ENCODE measurements at regions not wholly inside any gene's neighbourhood (a gene's known extent, or its start where the extent isn't known, plus 50 kb on each side); places are given as distances from the start of the nearest gene placed in this dataset.

DNA sequence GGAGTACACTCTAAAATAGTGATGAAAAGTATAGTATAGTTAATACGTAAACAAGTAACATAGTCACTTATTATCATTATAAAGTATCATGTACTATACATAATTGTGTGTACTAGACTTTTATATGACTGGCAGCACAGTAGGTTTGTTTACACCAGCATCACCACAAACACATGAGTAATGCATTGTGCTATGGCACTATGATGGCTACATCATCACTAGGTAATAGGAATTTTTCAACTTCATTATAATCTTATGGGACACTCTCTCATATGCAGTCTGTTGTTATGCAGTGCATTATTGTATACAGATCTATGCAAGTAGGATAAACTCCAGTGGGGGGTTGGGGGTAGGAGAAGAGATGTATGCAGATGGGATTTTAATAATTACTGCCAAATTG, 52.7 kb upstream of the ELL2 start:
- Mint-ChIP-seq H3K27ac (no peak overlapping the region), H3K9me3 (no peaks in the 10 kb centered on the region), H3K27me3 (ENCODE audit: low read depth in 2 of 2) (peaks cover 0 to 14% of the 10 kb centered on the region in 2 donors), H3K4me1 (peaks cover 6% of the 10 kb centered on the region in 2 donors), H3K36me3 (no peaks in the 10 kb centered on the region), H3K4me3 (no peak overlapping the region)
- no CpG with 5 or more reads among the region's 1 CpG for WGBS (ENCODE audit: insufficient coverage)
- Histone ChIP-seq H3K9me3 (ENCODE audit: control insufficient read depth, insufficient read depth, low read length) (no peaks in the 10 kb centered on the region), H3K27me3 (ENCODE audit: control insufficient read depth, insufficient read depth, low read length) (no peaks in the 10 kb centered on the region), H3K27ac (ENCODE audit: low read length) (no peak overlapping the region), H3K4me3 (ENCODE audit: low read length) (no peak overlapping the region), H3K4me1 (ENCODE audit: control insufficient read depth, insufficient read depth, low read length) (no peaks in the 10 kb centered on the region), H3K36me3 (ENCODE audit: control insufficient read depth, insufficient read depth, low read length) (no peaks in the 10 kb centered on the region)
- ATAC-seq = no peak
- intact Hi-C loops (cut with micrococcal nuclease) = no loop called here
- TF ChIP-seq, protein P1, sequence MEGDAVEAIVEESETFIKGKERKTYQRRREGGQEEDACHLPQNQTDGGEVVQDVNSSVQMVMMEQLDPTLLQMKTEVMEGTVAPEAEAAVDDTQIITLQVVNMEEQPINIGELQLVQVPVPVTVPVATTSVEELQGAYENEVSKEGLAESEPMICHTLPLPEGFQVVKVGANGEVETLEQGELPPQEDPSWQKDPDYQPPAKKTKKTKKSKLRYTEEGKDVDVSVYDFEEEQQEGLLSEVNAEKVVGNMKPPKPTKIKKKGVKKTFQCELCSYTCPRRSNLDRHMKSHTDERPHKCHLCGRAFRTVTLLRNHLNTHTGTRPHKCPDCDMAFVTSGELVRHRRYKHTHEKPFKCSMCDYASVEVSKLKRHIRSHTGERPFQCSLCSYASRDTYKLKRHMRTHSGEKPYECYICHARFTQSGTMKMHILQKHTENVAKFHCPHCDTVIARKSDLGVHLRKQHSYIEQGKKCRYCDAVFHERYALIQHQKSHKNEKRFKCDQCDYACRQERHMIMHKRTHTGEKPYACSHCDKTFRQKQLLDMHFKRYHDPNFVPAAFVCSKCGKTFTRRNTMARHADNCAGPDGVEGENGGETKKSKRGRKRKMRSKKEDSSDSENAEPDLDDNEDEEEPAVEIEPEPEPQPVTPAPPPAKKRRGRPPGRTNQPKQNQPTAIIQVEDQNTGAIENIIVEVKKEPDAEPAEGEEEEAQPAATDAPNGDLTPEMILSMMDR (IDR thresholded peaks at IDR 0.05) = no peak
- no peak for DNase-seq

DNA sequence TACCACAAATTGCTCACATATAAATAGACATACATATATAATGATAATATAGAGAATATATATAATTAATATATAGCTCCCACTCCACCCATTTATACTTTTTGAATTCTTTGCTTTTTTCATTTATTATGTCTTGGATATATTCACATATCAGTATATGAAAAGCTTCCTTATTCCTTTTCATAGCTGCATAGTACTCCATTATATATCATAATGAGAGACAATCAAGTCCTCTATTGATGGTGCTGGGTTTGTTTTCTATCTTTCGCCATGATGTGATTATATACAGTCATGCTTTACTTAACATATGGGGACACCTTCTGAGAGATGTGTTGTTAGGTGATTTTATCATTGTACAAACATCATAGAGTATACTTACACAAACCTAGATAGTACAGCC, 51.6 kb upstream of the ELL2 start:
- no peak overlapping the region for H3K27ac Mint-ChIP-seq
- intact Hi-C loops (cut with micrococcal nuclease) = no loop called here
- H3K4me1 Mint-ChIP-seq = peaks cover 6% of the 10 kb centered on the region in 2 donors
- Histone ChIP-seq H3K9me3 (ENCODE audit: control insufficient read depth, insufficient read depth, low read length) (no peaks in the 10 kb centered on the region), H3K4me1 (ENCODE audit: control insufficient read depth, insufficient read depth, low read length) (no peaks in the 10 kb centered on the region), H3K36me3 (ENCODE audit: control insufficient read depth, insufficient read depth, low read length) (no peaks in the 10 kb centered on the region), H3K27ac (ENCODE audit: low read length) (no peak overlapping the region), H3K27me3 (ENCODE audit: control insufficient read depth, insufficient read depth, low read length) (no peaks in the 10 kb centered on the region), H3K4me3 (ENCODE audit: low read length) (no peak overlapping the region)
- DNase-seq = no peak
- TF ChIP-seq, protein P1 (IDR thresholded peaks at IDR 0.05) = no peak
- H3K36me3 Mint-ChIP-seq = no peaks in the 10 kb centered on the region
- no CpG with 5 or more reads among the region's 1 CpG for WGBS (ENCODE audit: insufficient coverage)
- no peaks in the 10 kb centered on the region for H3K9me3 Mint-ChIP-seq
- H3K4me3 Mint-ChIP-seq = no peak overlapping the region
- no peak for ATAC-seq
- H3K27me3 Mint-ChIP-seq (ENCODE audit: low read depth in 2 of 2) = peaks cover 0 to 14% of the 10 kb centered on the region in 2 donors

DNA sequence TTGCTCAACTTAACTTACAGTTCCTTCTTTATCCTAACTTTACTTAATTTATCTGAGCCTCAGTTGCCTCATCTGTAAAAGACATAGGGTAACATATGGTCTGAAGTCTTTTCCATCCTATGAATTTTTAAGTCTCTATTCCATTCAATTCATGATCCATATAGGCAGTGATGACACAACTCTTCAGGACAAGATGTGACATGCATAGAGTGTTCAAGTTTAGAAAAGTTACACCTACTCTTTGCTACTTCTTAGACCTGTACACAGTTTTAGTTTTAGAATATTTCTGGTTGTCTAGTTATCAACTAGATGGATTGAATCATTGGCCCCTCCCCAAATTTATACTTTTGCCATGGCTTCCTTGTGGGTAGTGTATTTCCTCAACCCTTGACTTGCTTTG, 50.7 kb upstream of the ELL2 start:
- intact Hi-C loops (cut with micrococcal nuclease) = no loop called here
- H3K9me3 Mint-ChIP-seq = no peaks in the 10 kb centered on the region
- no peak overlapping the region for H3K27ac ChIP-seq (ENCODE audit: low read length)
- H3K4me3 ChIP-seq (ENCODE audit: low read length) = no peak overlapping the region
- H3K27me3 ChIP-seq (ENCODE audit: control insufficient read depth, insufficient read depth, low read length) = no peaks in the 10 kb centered on the region
- no peaks in the 10 kb centered on the region for H3K36me3 ChIP-seq (ENCODE audit: control insufficient read depth, insufficient read depth, low read length)
- DNase-seq = no peak
- no peaks in the 10 kb centered on the region for H3K36me3 Mint-ChIP-seq
- TF ChIP-seq, protein P1 (IDR thresholded peaks at IDR 0.05) = no peak
- H3K27ac Mint-ChIP-seq = no peak overlapping the region
- no peaks in the 10 kb centered on the region for H3K9me3 ChIP-seq (ENCODE audit: control insufficient read depth, insufficient read depth, low read length)
- no peak for ATAC-seq
- no peaks in the 10 kb centered on the region for H3K4me1 ChIP-seq (ENCODE audit: control insufficient read depth, insufficient read depth, low read length)
- no peak overlapping the region for H3K4me3 Mint-ChIP-seq
- peaks cover 0 to 14% of the 10 kb centered on the region in 2 donors for H3K27me3 Mint-ChIP-seq (ENCODE audit: low read depth in 2 of 2)
- peaks cover 6% of the 10 kb centered on the region in 2 donors for H3K4me1 Mint-ChIP-seq

All from natural killer cell (primary cell).